ENCODE measurements at regions not wholly inside any gene's neighbourhood (a gene's known extent, or its start where the extent isn't known, plus 50 kb on each side); places are given as distances from the start of the nearest gene placed in this dataset.

DNA sequence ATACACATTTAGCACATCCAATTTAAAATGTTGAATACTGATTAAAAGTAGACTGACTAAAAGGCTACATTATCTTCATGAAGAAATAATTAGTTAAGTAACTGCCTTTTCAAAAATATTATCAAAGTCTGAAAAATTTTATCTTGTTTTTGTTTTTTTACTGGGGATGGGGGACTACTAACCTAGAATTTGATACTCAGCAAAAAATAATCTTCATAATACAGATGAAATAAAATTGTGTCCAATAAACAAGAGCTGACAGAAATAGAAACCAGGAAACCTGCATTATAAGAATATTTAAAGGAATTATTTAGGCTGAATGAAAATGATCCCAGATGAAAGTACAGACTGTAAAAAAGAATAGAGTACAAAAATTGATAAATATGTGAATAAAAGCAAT, 200.7 kb upstream of the RGPD4 start:
- H3K79me2 ChIP-seq (replicated peaks; ENCODE audit: insufficient read depth, low read length), result no peaks in the 10 kb centered on the region
- no peaks in the 10 kb centered on the region for H3F3A ChIP-seq (ENCODE audit: insufficient read depth, low read length, poor library complexity, severe bottlenecking)
- no peaks in the 10 kb centered on the region for H3K36me3 ChIP-seq (ENCODE audit: insufficient read depth, low read length)
- no peak overlapping the region for H3K4me3 ChIP-seq (ENCODE audit: low read length)
- H3K27me3 ChIP-seq (ENCODE audit: insufficient read depth, low read depth, low read length), result no peaks in the 10 kb centered on the region
- no peaks in the 10 kb centered on the region for H3K9me2 ChIP-seq (ENCODE audit: insufficient read depth, low read length)
- H3K4me2 ChIP-seq (ENCODE audit: low read length), result no peak overlapping the region
- H4K20me1 ChIP-seq (ENCODE audit: insufficient read depth), result no peaks in the 10 kb centered on the region
- no peak overlapping the region for H3K27ac ChIP-seq (ENCODE audit: low read length)
- no peak overlapping the region for H2AFZ ChIP-seq (ENCODE audit: low read depth, low read length)
- no peak overlapping the region for H3K9ac ChIP-seq (ENCODE audit: low read length)
- TF ChIP-seq, protein P1, sequence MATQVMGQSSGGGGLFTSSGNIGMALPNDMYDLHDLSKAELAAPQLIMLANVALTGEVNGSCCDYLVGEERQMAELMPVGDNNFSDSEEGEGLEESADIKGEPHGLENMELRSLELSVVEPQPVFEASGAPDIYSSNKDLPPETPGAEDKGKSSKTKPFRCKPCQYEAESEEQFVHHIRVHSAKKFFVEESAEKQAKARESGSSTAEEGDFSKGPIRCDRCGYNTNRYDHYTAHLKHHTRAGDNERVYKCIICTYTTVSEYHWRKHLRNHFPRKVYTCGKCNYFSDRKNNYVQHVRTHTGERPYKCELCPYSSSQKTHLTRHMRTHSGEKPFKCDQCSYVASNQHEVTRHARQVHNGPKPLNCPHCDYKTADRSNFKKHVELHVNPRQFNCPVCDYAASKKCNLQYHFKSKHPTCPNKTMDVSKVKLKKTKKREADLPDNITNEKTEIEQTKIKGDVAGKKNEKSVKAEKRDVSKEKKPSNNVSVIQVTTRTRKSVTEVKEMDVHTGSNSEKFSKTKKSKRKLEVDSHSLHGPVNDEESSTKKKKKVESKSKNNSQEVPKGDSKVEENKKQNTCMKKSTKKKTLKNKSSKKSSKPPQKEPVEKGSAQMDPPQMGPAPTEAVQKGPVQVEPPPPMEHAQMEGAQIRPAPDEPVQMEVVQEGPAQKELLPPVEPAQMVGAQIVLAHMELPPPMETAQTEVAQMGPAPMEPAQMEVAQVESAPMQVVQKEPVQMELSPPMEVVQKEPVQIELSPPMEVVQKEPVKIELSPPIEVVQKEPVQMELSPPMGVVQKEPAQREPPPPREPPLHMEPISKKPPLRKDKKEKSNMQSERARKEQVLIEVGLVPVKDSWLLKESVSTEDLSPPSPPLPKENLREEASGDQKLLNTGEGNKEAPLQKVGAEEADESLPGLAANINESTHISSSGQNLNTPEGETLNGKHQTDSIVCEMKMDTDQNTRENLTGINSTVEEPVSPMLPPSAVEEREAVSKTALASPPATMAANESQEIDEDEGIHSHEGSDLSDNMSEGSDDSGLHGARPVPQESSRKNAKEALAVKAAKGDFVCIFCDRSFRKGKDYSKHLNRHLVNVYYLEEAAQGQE (IDR thresholded peaks at IDR 0.05; ENCODE audit: borderline replicate concordance), result no peak
- no peak for TF ChIP-seq TAF1 (IDR thresholded peaks at IDR 0.05; ENCODE audit: low read depth)
- no peak for TF ChIP-seq MXI1 (conservative IDR thresholded peaks at IDR 0.05; ENCODE audit: poor library complexity, severe bottlenecking)
- TF ChIP-seq RAD21 (conservative IDR thresholded peaks at IDR 0.05), result no peak
- TF ChIP-seq POLR2AphosphoS5 (IDR thresholded peaks at IDR 0.05), result no peak
- no peak for TF ChIP-seq EZH2 (IDR thresholded peaks at IDR 0.05; ENCODE audit: borderline replicate concordance, insufficient read depth, low read length, poor library complexity, severe bottlenecking)
- no peak for TF ChIP-seq SMC3 (conservative IDR thresholded peaks at IDR 0.05; ENCODE audit: poor library complexity)
- TF ChIP-seq, protein P2, sequence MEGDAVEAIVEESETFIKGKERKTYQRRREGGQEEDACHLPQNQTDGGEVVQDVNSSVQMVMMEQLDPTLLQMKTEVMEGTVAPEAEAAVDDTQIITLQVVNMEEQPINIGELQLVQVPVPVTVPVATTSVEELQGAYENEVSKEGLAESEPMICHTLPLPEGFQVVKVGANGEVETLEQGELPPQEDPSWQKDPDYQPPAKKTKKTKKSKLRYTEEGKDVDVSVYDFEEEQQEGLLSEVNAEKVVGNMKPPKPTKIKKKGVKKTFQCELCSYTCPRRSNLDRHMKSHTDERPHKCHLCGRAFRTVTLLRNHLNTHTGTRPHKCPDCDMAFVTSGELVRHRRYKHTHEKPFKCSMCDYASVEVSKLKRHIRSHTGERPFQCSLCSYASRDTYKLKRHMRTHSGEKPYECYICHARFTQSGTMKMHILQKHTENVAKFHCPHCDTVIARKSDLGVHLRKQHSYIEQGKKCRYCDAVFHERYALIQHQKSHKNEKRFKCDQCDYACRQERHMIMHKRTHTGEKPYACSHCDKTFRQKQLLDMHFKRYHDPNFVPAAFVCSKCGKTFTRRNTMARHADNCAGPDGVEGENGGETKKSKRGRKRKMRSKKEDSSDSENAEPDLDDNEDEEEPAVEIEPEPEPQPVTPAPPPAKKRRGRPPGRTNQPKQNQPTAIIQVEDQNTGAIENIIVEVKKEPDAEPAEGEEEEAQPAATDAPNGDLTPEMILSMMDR (IDR thresholded peaks at IDR 0.05; ENCODE audit: poor library complexity, severe bottlenecking), result no peak
- H3K9me3 ChIP-seq (ENCODE audit: low read length), result no peaks in the 10 kb centered on the region

- no peak overlapping the region for H3K4me3 ChIP-seq (ENCODE audit: low read length)
- no peaks in the 10 kb centered on the region for H3K9me3 ChIP-seq (ENCODE audit: low read length)
- H3K9me2 ChIP-seq (ENCODE audit: insufficient read depth, low read length), result no peaks in the 10 kb centered on the region
- no peak overlapping the region for H3K9ac ChIP-seq (ENCODE audit: low read length)
- no peak overlapping the region for H3K4me2 ChIP-seq (ENCODE audit: low read length)
- no peaks in the 10 kb centered on the region for H3K36me3 ChIP-seq (ENCODE audit: insufficient read depth, low read length)
- no peaks in the 10 kb centered on the region for H3K27me3 ChIP-seq (ENCODE audit: insufficient read depth, low read depth, low read length)
- no peak overlapping the region for H3K27ac ChIP-seq (ENCODE audit: low read length)
- no peaks in the 10 kb centered on the region for H3K79me2 ChIP-seq (replicated peaks; ENCODE audit: insufficient read depth, low read length)
- no peak for TF ChIP-seq EZH2 (IDR thresholded peaks at IDR 0.05; ENCODE audit: borderline replicate concordance, insufficient read depth, low read length, poor library complexity, severe bottlenecking)
- TF ChIP-seq EP300 (conservative IDR thresholded peaks at IDR 0.05; ENCODE audit: poor library complexity, severe bottlenecking), result no peak
- no peak for TF ChIP-seq POLR2AphosphoS5 (IDR thresholded peaks at IDR 0.05)
- TF ChIP-seq RAD21 (conservative IDR thresholded peaks at IDR 0.05), result no peak
- H3F3A ChIP-seq (ENCODE audit: insufficient read depth, low read length, poor library complexity, severe bottlenecking), result no peaks in the 10 kb centered on the region
- H2AFZ ChIP-seq (ENCODE audit: low read depth, low read length), result no peak overlapping the region
- no peaks in the 10 kb centered on the region for H4K20me1 ChIP-seq (ENCODE audit: insufficient read depth)
Observed at GRCh38 chr2:107627164-107627563, 199.5 kb upstream of the RGPD4 start.

DNA sequence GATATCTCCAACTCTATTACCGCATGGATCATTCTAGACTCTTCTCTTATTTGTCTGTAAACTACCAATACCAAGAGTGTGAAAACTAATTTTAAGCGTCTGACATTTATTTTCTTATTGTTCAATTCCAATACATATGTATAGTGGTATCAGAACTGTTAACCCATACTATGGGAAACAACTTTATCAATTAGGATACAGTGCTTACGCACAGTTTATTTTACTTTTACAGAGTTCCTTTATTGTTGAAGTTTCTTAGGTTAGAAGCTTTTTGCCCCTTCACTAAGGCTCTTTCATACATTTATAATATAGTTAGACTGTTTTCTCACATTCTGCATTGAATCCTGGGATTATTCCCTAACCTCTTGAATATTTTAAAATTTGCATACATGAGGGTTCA, 198.8 kb upstream of the RGPD4 start:
- Histone ChIP-seq H3K79me2 (replicated peaks; ENCODE audit: insufficient read depth, low read length) (no peaks in the 10 kb centered on the region), H3K36me3 (ENCODE audit: insufficient read depth, low read length) (no peaks in the 10 kb centered on the region), H3K4me3 (ENCODE audit: low read length) (no peak overlapping the region), H4K20me1 (ENCODE audit: insufficient read depth) (no peaks in the 10 kb centered on the region), H3K9ac (ENCODE audit: low read length) (no peak overlapping the region), H3F3A (ENCODE audit: insufficient read depth, low read length, poor library complexity, severe bottlenecking) (no peaks in the 10 kb centered on the region), H3K27ac (ENCODE audit: low read length) (no peak overlapping the region), H3K9me2 (ENCODE audit: insufficient read depth, low read length) (no peaks in the 10 kb centered on the region), H3K4me2 (ENCODE audit: low read length) (no peak overlapping the region), H3K27me3 (ENCODE audit: insufficient read depth, low read depth, low read length) (no peaks in the 10 kb centered on the region), H2AFZ (ENCODE audit: low read depth, low read length) (no peak overlapping the region), H3K9me3 (ENCODE audit: low read length) (no peaks in the 10 kb centered on the region)
- TF ChIP-seq SMC3 (conservative IDR thresholded peaks at IDR 0.05; ENCODE audit: poor library complexity), result no peak
- no peak for TF ChIP-seq EZH2 (IDR thresholded peaks at IDR 0.05; ENCODE audit: borderline replicate concordance, insufficient read depth, low read length, poor library complexity, severe bottlenecking)
- TF ChIP-seq TAF1 (IDR thresholded peaks at IDR 0.05; ENCODE audit: low read depth), result no peak
- TF ChIP-seq POLR2AphosphoS5 (IDR thresholded peaks at IDR 0.05), result no peak
- TF ChIP-seq RAD21 (conservative IDR thresholded peaks at IDR 0.05), result no peak
- TF ChIP-seq, protein P1 (IDR thresholded peaks at IDR 0.05; ENCODE audit: borderline replicate concordance), result no peak
- no peak for TF ChIP-seq EP300 (conservative IDR thresholded peaks at IDR 0.05; ENCODE audit: poor library complexity, severe bottlenecking)
- TF ChIP-seq MXI1 (conservative IDR thresholded peaks at IDR 0.05; ENCODE audit: poor library complexity, severe bottlenecking), result no peak
- TF ChIP-seq, protein P2 (IDR thresholded peaks at IDR 0.05; ENCODE audit: poor library complexity, severe bottlenecking), result no peak
